VCaP (cell line): ENCODE measurements at regions not wholly inside any gene's neighbourhood (a gene's known extent, or its start where the extent isn't known, plus 50 kb on each side); places are given as distances from the start of the nearest gene placed in this dataset.
"Not testable (repeated sequence)": the region's sequence is repeated elsewhere in the genome, so short reads cannot be mapped to it uniquely, and the experiment has no call there.

ENCODE experiments used
- H3K27ac ChIP-seq: fragments of 450-650 bp; 2 replicates; pipeline ENCODE4 v1.5.1; 2017
- TF ChIP-seq, protein P1 (sequence below): fragments of 450-650 bp; conservative IDR thresholded peaks from 2 replicates; pipeline ENCODE4 v1.5.1; 2017; ENCODE audit warnings: mild to moderate bottlenecking, moderate library complexity

DNA sequence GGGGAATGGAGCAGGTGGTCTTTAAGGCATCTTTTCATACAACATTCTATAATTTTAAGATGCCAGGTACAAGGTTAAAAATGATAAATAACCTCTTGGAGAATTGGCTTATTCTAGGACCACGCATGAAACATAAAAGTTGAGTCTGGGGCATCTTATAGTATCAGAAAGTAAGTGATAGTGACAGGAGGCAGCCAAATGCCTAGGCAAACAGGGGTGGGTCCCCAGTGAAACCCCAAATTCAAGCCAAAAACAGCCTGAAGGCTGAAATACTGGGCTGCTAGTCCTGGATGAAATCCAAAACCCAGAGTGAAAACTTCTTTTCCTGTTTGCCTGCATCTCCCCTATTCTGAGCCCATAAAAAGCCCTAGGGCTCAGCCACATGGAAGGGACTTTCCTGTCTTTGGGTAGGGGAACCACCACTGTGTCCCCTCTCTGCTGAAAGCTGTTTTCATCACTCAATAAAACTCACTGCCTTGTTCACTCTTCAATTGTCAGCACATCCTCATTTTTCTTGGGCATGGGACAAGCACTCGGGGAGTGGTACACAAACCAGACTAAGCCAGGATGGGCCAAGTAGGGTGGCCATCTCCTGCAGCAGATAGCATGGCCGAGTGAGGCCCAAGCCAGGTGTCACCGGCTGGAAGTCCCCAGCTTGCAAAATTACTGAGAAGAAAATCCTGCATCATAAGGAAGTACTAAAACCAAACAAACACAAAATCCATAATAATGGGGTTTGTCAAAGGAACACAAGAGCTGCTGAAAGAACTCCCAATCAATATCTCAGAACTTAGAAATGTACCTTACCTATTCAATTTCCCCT lies 241.6 kb upstream of the GALNT17 start:
- TF ChIP-seq, protein P1, sequence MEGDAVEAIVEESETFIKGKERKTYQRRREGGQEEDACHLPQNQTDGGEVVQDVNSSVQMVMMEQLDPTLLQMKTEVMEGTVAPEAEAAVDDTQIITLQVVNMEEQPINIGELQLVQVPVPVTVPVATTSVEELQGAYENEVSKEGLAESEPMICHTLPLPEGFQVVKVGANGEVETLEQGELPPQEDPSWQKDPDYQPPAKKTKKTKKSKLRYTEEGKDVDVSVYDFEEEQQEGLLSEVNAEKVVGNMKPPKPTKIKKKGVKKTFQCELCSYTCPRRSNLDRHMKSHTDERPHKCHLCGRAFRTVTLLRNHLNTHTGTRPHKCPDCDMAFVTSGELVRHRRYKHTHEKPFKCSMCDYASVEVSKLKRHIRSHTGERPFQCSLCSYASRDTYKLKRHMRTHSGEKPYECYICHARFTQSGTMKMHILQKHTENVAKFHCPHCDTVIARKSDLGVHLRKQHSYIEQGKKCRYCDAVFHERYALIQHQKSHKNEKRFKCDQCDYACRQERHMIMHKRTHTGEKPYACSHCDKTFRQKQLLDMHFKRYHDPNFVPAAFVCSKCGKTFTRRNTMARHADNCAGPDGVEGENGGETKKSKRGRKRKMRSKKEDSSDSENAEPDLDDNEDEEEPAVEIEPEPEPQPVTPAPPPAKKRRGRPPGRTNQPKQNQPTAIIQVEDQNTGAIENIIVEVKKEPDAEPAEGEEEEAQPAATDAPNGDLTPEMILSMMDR, result no peak
- H3K27ac ChIP-seq, result no peak overlapping the region

DNA sequence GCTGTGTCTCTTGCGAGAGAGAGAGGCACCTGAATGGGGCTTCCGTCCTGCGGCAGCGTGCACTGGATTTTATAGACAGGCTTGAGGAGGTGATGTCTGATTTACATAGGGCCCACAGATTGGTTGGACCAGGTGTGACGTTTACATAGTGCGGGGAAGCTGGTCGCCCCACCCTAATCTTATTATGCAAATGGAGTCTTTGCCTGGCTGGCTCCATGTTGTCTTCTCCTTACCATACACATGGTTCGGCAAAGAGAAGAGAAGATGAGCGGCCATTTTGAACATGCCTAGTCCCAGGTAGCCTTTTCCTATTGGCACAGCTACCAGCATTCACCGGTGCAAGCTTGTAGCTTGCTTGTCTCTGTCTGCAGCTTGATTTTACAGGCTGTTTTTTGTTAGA lies 238.5 kb upstream of the GALNT17 start:
- no peak overlapping the region for H3K27ac ChIP-seq
- TF ChIP-seq, protein P1, result no peak

DNA sequence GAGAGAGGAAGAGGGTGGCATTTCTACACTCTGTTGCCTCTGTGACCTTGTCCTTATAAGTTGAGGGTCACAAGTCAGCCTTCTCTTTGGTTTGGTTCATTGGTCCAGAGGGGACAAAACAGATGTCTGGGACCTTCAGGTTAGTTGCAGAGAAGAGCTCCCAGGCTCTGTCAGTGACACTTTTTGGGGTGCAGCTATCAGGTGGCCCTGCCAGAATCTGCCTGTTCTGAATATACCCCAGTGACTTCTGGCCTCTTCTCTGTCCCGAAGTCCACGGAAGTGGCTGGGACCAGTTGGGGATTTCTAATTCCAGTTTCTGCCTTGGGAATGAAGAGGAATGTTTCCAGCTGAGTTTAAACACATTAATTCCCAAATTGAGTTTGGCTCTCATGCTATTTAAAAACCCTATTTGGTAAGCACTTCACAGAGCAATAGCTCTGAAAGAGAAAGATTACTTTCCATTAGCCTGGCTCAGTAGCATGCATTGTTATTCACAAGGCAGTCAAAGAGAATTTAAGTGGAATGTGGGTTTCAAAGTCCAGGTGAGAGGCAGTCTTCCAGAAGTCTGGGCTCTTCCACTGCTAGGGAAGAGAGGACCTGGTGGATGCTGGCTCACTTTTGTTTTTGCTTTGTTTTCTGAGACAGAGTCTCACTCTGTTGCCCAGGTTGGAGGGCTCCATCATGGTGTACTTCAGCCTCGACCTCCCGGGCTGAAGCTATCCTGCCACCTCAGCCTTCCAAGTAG lies 237.8 kb upstream of the GALNT17 start:
- TF ChIP-seq, protein P1, result no peak
- H3K27ac ChIP-seq, result no peak overlapping the region

DNA sequence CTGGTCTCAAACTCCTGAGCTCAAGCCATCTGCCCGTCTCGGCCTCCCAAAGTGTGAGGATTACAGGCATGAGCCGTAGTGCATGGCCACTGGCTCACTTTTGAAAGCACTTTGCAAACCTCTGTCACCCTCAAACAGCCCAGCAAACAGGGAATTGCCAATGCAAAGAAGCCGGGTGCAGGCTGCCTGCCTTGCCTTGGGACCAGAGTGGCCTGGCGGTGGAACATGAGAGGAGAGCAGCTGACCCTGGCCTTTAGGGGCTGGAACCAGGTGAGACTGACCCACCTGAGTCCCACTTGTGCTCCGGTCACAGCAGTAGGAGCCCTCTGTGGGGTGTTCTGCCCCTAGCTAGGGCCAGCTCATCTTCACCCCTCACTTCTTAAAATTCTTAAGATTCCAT lies 237.1 kb upstream of the GALNT17 start:
- no peak overlapping the region for H3K27ac ChIP-seq
- TF ChIP-seq, protein P1, result no peak

DNA sequence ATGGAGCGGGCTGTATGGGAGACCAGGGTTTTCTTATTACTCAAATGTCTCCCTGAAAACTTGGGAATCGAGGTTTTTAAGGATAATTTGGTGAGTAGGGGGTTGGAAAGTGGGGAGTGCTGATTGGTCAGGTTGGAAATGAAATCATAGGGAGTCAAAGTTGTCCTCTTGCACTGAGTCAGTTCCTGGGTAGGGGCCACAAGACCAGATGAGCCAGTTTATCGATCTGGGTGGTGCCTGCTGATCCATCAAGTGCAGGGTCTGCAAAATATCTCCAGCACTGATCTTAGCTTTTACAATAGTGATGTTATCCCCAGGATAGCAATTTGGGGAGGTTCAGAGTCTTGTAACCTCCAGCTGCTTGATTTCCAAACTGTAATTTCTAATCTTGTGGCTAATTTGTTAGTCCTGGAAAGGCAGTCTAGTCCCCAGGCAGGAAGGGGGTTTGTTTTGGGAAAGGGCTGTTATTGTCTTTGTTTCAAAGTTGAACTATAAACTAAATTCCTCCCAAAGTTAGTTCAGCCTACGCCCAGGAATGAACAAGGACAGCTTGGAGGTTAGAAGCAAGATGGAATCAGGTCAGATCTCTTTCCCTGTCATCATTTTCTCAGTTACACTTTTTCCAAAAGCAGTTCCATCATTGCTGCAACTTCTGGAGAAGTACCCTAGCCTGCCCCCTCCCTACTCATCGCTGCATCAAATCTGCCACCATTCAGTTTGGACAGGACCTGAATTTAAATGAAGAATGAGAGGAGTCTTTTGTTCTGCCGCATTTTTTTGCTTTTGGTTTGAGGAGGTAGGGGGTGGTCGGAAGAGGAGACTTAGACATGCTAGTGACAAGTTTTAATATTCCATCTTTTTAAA lies 236.4 kb upstream of the GALNT17 start:
- H3K27ac ChIP-seq, result not testable (repeated sequence)

DNA sequence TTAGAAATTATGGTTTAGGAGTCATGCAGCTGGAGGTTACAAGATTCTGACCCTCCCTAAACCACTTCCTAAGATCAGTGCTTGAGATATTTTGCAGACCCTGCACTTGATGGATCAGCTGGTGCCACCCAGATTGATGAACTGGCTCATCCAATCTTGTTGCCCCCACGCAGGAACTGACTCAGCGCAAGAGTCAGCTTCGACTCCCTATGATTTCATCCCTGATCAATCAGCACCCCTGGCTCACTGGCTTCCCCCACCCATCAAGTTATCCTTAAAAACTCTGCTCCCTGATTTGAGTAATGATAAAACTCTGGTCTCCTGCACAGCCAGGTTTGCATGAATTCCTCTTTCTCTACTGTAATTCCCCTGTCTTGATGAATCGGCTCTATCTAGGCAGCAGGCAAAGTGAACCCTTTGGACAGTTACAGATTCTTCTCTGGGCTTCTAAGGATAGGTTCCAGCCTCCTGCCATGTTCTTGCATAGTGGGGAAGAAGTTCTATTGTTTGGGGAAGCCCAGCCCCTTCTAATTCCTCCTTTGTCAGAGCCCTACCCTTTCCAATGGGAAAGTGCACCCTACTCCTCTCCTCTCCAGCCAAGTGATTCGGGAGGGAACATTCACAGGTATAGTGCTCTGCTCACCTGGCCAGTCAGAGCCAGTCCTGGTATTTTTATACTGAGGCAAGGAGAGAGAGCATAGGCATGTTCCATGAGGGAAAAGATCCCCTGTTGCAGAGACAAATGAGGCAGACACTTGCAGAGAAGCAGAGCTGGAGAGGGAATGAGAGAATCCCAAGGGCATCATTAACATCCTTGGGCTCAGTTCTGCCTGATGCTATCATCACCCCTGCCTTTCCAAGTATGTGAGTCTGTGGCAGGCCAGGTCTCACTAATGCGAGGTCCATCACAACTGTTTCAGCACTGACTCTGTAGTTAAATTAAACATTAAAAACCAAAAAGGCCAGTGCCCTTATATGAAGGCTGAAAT lies 224.4 kb upstream of the GALNT17 start:
- no peak overlapping the region for H3K27ac ChIP-seq
- TF ChIP-seq, protein P1, result no peak

DNA sequence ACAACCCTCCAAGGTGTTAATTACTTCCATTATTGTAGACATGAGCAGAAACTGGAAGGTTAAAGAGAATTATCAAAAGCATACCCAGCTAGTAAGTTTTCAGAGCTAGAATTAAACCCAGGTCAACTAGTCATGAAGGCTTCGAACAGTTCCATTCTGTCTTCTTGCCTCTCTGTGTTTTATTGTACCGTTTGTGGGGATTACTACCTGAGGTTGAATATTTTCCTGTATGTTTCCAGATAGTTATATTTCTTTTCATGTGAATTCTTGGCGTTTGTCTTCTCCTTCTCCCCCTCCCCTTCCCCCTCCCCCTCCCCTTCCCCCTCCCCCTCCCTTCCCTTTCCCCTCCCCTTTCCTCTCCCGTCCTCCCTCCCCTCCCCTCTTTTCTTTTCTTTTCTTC lies 218.0 kb upstream of the GALNT17 start:
- H3K27ac ChIP-seq, result no peak overlapping the region
- TF ChIP-seq, protein P1, result no peak
